ENCODE measurements at regions not wholly inside any gene's neighbourhood (a gene's known extent, or its start where the extent isn't known, plus 50 kb on each side); places are given as distances from the start of the nearest gene placed in this dataset.

DNA sequence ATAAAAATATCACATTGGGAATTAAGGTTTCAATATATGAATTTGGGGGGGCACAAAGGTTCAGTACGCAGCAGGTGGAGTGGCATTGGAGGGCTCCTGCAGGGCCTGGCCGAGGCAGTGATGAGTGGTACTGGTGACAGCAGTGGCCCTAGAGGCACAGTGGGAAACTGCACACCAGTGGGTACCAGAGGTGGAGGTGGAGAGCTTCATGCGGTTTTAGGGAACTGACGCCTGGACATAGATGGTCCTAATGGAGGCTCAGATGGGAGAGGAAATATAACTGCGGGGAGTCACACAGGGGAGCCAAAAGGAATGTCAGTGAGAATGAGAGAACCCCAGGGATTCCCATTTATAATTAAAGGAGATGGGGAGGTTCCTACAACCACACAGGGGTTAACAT is 156.2 kb downstream of the COG6 start:
- TF ChIP-seq, protein P1, sequence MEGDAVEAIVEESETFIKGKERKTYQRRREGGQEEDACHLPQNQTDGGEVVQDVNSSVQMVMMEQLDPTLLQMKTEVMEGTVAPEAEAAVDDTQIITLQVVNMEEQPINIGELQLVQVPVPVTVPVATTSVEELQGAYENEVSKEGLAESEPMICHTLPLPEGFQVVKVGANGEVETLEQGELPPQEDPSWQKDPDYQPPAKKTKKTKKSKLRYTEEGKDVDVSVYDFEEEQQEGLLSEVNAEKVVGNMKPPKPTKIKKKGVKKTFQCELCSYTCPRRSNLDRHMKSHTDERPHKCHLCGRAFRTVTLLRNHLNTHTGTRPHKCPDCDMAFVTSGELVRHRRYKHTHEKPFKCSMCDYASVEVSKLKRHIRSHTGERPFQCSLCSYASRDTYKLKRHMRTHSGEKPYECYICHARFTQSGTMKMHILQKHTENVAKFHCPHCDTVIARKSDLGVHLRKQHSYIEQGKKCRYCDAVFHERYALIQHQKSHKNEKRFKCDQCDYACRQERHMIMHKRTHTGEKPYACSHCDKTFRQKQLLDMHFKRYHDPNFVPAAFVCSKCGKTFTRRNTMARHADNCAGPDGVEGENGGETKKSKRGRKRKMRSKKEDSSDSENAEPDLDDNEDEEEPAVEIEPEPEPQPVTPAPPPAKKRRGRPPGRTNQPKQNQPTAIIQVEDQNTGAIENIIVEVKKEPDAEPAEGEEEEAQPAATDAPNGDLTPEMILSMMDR (conservative IDR thresholded peaks at IDR 0.05; ENCODE audit: low read length), result no peak
- DNase-seq (ENCODE audit: low read depth), result no peak
- no peak overlapping the region for H3K4me3 ChIP-seq (ENCODE audit: low read length)

DNA sequence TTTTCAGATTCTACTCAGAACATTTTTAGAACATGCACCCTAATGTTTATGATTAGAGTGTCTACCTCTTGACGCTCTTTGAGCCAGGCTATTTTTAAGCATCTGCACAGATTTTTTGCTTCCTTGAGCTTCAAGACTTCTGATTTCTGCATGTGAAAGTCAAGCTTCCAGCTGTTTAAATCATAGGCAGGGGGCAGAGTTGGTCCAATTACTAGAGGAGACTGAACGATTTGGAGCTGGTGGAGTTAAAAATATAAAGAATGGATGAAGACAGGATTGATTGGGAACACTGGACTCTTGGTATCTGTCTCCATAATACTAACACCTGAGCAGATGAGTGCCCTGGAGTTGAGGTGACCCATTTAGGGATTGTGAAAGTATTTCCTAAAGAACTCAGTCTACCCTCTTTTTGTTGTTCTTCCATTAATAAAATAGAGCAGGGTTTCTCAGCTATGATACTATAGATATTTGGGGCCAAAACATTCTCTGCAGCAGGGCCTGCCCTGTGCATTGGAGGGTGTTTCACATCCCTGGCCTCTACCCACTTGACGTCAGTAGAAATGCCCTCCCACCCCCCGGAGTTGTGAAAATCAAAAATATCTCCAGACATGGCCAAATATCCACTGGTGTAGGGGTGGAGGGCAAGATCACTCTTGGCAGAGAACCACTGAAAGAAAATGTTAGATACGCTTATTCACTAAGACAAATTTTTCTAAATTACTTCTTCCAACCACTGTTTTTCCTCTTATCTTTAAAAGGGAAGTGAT is 160.1 kb downstream of the COG6 start:
- TF ChIP-seq, protein P1 (conservative IDR thresholded peaks at IDR 0.05; ENCODE audit: low read length), result peak; percentile 23
- DNase-seq (ENCODE audit: low read depth), result no peak
- no peak overlapping the region for H3K4me3 ChIP-seq (ENCODE audit: low read length)

DNA sequence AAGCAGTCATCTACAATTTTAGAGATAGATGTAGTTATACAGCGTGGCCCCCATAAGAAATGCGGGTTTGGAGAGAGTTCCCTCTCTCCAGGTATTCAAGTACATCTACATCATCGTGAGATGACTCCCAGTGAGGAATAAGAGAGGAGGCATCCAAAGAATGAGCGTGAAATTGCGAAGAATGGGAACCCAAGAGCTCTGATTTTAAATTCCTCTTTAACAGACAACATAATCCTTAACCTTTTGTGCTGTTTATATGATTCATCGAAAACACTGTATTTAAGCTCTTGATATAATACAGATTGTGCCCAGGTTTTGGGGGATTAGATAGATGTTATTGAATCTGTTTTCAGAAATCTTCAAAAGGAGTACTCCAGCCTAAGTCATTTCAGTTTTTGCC is 161.5 kb downstream of the COG6 start:
- no peak for DNase-seq (ENCODE audit: low read depth)
- no peak overlapping the region for H3K4me3 ChIP-seq (ENCODE audit: low read length)
- TF ChIP-seq, protein P1 (conservative IDR thresholded peaks at IDR 0.05; ENCODE audit: low read length), result no peak

DNA sequence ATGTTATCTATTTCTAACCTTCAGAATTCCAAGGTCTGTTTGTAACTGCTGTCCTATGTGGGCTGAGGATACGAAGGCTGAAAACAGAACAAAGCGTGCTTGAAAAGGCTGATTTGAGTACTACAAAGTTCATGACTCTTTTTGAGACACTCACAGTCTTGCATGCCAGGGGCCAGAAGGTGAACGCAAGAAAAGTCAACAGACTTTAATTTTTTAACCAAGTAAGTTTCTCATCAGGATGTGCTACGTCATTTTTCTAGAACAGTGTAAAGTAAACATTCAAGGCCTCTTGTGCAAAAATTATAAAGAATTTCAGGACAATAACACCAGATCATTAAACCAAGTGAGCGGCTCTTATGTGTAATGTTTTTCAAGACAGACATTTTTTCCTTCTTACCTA is 163.5 kb downstream of the COG6 start:
- TF ChIP-seq, protein P1 (conservative IDR thresholded peaks at IDR 0.05; ENCODE audit: low read length), result no peak
- no peak for DNase-seq (ENCODE audit: low read depth)
- H3K4me3 ChIP-seq (ENCODE audit: low read length), result no peak overlapping the region

DNA sequence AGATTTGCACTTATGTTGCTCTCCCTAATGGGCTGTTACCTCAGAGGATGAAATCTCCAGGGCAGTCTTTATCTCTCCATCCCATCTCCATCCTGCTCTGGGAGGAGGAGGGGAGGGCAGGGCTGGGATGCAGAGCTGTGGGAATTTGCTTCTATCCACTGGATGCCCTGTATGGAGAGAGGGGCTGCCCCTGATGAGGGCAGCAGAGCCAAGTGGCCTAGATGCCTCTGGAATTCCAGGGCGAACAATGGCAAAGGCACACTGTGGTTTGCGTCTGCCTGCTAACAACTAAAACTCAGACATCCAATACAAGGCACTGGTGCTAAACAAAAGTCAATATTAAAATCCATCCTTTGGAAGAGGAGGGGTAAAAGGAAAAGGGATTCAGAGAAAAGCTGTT is 165.1 kb downstream of the COG6 start:
- TF ChIP-seq, protein P1 (conservative IDR thresholded peaks at IDR 0.05; ENCODE audit: low read length), result no peak
- H3K4me3 ChIP-seq (ENCODE audit: low read length), result no peak overlapping the region
- DNase-seq (ENCODE audit: low read depth), result no peak

DNA sequence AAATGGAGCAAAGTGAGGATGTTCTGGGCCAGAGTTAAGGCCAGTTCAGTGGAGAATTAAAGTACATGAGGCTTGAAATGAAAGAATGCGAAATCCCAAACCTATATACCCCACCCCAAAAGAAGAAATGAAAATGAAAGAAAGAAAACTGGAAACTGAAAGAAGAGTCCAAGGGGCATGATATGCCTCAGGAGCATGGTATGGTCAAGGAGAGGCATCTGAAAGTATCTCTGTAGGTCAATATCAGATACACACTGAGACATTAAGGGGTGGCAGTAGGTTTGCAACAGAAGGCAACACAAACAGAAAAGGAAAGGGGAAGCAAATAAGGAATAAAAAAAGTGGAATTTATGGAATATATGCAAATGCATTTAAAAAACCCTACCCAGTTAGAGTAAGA is 166.5 kb downstream of the COG6 start:
- H3K4me3 ChIP-seq (ENCODE audit: low read length), result no peak overlapping the region
- no peak for DNase-seq (ENCODE audit: low read depth)
- TF ChIP-seq, protein P1 (conservative IDR thresholded peaks at IDR 0.05; ENCODE audit: low read length), result no peak

DNA sequence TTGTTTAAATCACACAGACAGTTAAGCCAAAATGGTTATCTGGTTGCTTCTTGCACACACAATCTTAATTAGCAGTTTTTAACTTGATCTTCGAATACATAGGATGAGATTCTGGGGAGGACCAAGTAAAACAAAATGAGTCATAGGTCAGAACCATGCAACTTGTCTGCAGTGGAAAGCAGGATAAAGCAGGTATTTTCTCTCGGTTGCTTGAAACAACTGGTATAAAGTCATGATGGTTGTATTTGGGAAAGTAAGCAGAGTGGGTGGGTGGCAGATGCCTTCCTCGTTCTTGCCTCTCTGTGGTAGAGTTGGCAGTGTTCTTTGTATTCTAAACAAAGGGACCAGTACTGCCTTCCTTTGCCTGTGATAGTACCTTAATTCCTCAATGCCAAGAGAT is 167.0 kb downstream of the COG6 start:
- TF ChIP-seq, protein P1 (conservative IDR thresholded peaks at IDR 0.05; ENCODE audit: low read length), result no peak
- no peak for DNase-seq (ENCODE audit: low read depth)
- H3K4me3 ChIP-seq (ENCODE audit: low read length), result no peak overlapping the region

Measured in AG10803 (cell line).